ENCODE measurements at regions not wholly inside any gene's neighbourhood (a gene's known extent, or its start where the extent isn't known, plus 50 kb on each side); places are given as distances from the start of the nearest gene placed in this dataset.

DNA sequence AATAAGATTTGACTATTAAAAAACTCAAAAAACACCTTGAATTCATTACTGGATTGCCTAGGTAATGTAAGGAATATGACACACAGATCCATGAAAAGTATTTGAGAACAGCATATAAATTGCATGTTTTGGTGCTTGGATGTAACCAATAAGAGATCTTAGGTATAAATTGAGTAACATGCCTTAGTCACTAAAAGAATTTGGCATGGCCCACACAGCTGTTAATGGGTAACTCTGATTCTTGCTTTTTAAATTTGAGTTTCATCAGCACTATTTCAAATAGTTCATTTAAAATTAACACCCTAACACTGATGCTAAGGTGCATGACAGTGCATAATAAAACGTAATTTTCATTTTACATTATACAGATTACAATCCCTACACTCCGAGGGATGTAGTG is 779.3 kb upstream of the WWC1 start:
- no peak for DNase-seq

DNA sequence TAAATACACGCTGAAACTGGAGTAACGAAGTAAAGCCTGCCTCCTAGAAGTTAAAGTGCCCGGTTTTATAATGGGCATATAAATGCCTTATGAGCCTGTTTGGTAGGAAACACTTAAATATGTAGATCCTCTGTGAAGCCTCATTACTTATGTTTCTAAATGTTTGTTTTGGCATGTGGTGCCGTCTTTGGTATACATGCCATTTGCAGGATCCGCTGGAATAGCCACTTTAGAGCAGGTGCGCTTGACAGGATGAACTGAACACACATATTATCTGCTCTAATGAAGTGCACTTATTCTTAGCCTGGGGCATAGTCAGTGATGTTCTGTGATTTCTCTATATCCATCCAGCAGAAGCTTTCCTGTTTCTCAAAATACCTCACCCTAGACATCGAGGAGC is 778.1 kb upstream of the WWC1 start:
- no peak for DNase-seq

DNA sequence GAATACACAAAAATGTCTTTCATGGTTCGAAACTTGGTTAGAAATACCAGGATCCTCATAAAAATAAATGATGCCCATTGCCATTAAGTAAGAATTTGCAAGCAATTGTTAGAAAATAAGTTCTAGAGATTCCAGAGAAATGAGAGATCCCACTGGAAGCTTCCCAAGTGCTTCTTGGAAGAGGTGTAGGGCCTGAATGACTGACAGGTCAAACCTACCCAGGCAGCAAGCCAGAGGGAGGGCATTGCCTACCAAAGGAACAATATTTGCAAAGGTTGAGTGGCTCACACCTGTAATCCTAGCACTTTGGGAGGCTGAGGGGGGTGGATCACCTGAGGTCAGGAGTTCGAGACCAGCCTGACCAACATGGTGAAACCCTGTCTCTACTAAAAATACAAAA is 777.0 kb upstream of the WWC1 start:
- no peak for DNase-seq

DNA sequence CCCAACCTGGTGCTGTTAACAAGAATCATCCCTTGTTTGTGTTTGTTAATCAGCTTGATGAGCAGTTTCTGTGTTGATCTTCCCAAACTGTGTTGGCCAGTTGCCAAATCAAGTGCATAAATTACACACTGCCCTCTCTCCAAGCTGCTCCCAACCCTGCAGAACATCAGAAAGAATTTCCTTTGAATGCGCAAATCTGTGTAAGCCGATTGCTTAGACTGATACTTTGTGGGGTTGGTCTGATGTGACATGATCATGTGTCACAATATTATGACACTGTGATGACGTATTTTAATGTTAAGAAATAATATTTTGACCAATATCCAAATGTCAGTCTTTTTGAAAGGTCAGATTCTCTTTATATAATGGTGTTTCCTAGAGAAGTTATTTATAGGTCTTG is 766.4 kb upstream of the WWC1 start:
- no peak for DNase-seq

DNA sequence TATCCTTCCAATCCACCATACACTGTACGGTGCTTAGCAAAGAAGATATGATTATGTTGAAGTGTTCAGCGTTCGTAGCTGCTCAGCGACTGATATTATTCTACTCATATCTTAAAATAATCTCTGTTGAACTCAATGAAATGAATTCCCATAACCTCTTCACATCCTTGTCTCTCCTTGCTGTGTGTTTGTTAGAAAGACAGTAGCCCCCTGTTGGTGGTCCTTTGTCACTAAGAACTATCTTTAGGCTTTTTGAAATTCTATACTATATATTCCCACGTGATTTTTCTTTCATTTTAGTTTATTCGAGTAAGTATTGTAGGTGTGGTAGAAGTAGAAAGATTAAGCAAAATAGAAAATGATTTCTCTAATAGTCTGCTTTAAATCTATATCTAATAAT is 762.8 kb upstream of the WWC1 start:
- no peak for DNase-seq

DNA sequence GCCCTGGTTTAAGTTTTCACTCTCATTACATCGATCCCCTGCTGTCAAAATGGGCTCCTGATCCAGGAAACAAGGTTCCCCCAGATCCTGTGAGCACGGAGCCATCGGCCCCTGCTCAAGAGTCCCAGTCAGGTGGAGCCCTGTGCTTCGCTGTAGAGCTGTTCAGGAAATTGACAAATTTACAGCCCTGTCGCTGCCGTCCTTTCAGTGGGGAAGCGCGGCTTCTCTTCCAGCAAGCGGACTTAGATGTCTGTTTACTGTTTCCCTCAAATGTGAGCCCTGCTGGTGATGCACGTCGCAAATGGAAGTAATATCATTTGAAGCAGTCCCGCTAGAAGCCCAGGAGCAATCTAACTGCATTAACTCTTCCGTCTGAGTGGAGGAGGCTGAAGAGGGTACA is 760.9 kb upstream of the WWC1 start:
- DNase-seq, result no peak

DNA sequence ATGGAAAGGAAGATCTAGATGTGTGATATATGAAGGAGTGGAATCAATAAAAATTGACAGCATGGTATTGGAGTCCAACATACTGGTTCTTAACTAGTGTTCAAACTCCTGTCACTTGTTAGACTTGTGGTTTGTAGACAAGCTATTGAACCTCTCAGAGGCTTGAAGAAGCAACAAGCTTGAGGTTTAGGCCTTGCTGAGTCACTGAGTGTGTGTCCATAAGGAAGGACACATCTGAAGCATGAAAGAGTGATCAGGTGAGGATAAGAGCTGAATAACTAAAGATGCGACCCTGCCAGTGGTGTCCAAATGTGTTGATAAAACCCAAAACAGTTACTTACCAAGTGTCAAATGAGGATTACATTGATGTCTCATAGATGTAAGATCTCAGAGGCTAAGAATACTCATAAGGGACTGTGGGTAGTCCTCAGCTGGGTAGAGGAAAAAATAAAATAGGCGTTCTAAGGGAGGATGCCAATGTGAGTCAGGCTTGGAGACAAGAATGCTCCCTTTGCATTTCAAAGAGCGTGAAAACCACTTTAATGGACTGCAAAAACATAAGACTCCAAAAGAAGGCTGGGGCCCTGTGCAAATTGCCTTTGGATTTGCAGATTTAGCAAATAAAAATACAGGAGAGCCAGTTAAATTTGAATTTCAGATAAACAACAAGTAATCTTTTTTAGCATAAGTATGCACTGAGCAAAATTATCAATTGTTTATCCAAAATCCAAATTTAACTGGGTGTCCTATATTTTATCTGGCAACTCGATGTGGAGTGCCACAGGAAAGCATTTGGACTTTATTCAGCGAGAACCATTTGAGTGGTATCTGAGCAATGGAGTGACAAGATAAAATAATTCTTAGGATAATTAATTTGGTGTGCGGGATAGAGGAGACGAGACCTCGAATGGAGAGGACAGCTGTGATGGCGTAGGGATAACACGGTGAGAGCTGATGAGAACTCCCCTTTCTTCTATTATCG is 757.3 kb upstream of the WWC1 start:
- DNase-seq, result no peak

DNA sequence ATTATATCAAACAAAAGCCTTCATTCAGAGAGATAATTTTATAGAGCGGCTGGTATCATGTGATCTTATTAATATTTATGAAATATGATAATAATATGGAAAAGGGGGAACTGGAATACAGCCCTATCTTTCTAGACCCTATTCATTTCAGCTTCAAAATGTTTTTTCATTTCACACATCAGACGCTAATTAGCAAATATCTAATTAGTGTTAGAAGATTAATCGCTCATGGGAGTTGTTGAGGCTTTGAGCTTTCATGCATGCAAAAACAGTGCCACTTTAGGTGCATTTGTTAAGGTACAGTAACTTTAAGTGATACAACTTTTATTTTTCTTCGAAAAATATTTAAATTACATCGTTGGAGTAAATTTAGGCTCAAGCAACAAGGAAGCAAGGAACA is 751.7 kb upstream of the WWC1 start:
- no peak for DNase-seq

DNA sequence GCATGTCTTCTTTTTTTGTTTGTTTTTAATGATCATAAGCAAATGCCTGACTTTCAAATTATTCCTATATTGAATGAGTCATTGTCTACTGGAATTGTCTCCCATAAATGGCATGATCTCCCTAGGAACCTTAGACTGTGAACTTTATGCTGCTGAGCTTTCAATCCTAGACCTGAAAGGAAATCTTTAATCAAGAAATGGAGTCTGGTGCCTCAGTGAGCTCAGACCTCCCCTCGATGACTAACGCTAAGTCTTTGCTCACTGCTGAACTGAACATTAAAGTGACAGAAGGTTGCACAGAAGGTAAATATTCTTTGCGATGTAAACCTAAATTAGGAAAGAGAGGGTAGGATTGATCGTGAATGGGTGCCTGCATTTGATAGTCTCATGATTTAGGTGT is 745.2 kb upstream of the WWC1 start:
- DNase-seq, result no peak

DNA sequence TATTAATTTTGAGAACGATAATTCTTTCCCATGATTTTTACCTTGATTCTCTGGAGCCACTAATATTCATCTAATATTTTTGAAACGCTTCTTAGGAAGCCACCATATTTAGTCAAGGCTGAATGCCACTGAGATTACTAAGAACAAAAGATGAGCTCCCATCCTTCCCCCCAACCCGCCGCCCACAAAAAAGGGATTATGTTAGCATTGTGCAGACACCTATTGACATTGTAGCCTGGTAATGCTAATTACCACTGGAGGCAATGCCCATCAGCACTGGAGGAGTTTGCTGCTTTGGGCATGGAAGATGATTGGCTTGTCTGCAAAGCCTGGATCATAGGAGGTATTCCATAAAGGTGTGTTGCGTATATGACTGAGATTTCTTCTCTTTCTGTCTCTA is 739.1 kb upstream of the WWC1 start:
- no peak for DNase-seq

DNA sequence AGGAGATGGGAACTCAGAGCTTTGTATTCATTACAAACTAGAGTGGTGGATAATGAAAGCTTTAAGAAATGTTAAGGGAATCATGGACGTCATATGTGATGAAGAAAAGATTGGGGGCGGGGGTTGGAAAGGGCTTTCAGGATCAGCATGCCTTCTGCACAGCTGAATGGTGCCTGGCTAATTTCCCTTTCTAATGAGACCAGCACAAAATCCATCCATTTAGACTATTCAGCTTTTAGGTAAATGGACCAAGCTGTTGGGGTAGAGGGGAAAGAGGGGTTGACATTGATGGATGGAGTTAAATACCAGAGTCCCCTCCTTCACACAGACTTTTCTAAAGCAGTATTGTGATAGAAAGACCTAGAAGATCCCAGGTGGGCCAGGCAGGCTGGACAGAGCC is 737.9 kb upstream of the WWC1 start:
- DNase-seq, result no peak

DNA sequence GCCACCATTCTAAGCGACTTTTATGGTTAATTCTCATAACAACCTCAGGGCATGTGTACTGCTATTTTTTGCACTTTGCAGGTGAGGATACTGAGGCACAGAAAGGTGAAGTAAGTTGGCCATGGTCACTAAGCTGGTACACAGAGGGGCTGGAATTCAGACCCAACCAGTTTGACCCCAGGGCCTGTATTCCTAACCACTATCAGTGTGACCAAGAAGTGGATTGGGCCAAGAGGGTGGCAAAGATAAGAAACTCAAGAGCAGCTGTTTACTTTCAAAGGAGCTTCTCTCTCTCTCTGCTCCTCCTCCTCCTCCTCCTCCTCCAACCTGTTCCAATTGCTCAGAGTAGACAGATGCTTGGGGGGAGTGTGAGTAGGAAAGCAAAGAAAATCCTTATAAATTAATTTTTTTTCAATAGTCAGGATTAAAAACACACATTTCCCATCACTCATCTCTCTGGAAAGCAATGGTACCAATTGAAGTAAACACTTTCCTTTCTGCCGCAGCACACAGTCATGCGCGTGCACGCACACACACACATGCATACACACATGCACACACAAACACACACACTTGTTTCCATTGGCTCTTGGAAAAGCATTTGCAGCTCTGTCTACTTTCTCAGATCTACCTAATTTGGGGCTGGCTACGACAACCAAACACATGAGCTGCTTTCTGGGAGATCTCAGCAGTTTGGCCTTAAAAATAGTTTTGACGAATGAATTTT is 736.7 kb upstream of the WWC1 start:
- DNase-seq, result no peak

DNA sequence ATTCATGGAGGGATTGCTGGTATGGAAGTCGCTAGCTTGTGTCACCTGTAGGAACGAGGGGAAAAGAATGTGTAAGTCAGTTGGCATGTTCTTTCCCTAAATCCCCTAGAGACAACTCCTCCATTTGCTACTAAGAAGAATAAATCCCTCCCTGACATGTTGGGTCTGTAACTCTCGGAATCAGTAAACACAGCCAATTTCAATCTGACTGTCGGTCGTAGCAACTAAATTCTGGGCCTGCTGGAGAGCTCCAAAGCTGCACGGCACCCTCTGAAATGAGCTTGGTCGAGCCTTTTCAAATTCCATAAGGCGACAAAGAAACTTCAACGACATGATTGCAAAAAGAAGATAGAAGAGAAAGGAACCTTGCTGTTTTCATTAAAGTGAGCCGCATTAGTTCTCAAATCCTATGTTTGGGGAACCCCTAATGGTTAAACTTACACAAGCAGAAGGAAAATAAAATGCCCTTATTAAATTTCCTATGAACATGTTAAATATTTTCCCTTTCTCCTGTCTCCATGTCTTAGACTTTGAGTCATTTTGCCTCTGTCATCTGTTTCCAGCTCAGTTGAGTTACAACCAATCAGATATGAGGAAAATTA is 735.8 kb upstream of the WWC1 start:
- no peak for DNase-seq

DNA sequence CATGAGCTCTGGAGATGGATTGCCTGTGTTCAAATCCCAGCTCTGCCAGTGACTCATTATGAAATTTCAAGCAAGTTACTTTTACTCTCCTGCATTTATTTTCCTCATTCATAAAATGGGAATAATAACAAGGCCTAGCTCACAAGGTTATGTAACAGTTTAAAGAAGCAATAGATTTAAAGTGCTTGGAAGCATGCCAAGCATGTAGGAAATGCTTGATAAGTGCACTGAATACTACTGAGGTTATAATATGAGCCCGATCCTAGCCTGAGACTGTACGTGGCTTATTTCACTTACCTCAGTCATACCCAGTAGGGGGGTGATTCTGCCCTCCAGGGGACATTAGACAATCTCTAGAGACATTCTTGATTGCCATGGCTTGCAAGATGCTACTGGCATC is 734.1 kb upstream of the WWC1 start:
- DNase-seq, result no peak

DNA sequence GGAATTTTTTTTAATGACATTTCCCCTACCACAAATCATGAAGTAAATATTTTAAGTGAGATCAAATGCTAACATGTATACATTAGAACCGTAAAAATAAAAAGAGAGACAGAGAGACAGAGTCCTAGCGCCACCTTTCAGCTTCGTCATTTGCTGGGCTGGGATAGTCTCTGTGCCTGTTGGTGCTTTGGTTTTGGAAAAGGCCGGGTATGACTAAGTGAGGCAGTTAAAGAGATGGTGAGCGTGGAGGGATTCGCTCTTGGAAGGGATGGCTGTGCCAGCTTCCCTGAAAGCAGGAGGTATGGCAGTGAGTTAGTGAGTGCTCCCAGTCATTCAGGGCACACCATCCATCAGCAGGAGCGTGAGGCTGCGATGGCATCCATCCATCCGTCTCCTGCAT is 729.6 kb upstream of the WWC1 start:
- DNase-seq, result no peak

DNA sequence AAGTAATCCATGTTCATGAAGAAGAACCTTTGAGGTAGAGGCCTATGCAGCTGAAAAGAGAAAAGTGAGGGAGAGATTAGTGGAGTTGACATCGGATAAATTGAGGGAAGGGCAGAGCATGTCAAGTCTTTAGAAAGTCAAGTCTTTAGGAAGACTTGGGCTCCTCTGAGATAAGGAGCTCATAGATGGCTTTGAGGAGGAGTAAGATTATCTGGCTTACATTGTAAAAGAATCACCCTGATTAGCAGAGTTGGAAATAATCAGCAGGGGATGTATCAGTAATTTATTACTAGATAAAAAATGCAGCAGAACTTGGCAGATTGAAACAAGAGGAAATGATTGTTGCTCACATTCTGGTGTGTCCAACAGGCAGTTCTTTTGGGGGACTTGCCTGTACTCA is 727.2 kb upstream of the WWC1 start:
- no peak for DNase-seq

DNA sequence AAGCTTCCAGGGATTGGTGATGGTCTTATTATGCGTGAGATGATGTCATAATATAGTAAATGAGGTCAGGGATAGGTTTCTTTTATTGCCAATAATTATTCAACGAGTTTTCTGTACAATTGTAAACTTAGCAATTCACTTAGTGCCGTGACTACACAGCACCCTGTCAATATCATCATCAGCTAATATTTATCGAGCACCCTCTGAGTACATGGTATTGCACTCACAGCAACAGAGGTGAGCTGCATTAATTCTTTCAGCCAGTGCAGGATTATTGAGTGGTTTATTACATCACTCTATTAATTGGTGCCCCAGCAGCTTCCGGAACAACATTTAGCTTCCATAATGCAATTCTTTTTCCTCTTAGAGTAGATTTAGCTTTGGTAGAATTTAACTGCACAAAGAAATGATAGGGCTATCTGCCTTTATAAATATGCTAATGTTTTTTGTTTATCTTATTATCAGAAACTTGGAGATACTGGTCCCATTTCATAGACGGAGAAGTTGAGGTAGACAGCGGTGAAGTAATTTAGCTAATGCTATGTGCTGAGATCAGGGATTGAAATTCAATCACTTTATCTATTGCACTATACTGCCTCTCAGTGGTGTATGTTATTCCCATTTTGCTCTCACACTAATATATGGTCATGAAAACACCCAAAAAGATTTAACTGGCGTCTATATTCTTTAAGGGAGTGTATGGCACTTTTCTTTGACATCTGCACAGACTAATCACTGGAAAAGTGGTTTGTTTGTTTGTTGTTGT is 726.1 kb upstream of the WWC1 start:
- DNase-seq, result no peak

DNA sequence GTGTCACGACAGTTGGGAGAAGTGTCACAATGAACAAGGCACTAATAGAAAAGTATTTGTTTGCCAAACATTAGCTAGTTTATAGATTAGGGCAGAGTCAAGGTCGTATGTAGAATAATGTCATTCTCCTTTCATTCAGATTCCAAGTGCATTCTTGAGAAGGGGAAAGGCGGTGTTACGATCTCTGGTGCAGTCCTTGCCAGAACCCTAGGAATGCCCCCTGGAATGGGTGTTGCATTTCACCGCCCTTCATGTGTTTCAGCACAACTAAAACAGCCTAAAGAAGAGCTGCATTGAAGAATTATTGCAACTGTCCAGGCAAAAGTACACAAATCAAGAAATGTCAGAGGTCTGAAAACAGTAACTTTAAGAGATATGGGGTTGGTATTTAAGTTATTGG is 721.0 kb upstream of the WWC1 start:
- no peak for DNase-seq

DNA sequence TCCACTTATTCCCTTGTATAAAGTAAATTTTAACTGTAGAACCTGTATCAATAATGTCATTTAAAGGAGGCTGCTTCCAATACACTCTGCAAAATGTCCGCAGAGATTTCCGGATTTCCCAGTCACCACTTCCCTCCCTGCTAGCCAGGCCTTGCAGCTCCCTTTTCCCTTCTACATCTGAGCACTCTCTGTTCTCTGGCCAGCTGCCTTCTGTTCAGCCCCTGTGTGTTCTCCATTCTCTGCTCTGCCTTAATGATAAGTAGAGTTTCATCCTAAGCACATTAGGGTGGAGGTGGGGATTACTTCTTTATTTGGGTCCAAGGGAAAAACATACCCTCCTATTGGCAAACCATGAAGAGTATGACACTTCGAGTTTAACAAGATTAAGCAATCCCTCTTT is 719.6 kb upstream of the WWC1 start:
- no peak for DNase-seq

DNA sequence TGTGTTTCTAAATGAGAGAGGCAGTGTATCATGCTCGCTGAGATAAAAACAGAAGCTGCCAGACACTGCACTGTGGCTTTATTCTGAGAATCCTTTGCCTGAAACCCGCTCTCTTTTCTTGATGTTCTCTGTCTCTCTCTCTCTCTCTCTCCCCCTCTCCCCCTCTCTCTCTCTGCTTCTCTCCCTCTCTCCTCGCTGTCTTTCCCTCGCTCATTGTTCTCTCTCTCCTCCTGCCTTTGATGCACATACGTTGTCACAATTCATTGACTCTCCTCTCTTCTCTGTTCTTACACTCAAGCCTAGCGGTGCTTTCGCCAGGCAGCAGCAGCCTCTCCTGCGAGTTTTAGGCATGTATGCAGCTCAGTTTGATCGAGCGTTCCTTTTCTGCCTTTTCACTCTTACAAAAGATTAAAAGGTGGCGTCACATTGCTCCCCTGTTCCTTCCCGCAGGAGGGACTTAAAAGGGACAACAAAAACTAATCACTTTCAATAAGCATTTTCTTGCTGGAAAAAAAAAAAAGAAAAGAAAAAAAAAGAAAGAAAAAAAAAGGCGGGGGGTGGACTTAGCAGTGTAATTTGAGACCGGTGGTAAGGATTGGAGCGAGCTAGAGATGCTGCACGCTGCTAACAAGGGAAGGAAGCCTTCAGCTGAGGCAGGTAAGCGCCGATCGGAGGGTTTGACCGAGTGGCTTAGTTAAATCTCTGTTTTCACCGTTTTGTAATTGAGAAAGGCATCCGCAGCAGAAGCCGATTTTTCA is 717.9 kb upstream of the WWC1 start:
- no peak for DNase-seq

DNA sequence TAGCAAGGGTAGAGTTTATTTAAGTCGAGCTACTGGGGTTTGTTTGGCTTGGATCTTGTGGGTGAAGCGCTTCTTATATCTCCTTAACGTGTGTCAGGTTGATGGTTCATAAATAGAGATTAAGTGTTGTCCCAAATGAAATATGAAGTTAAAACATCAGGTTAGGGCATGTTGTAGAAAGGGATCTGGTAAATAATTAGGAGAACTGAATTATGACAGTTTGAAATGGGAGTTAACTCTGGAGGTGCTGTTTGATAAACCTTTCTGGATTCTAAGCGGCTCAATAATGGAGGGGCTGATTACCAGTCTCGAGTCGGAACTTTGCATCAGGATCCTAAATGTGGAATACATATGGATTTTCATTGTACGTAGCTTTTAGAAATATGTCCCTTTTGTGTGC is 717.0 kb upstream of the WWC1 start:
- DNase-seq, result no peak

DNA sequence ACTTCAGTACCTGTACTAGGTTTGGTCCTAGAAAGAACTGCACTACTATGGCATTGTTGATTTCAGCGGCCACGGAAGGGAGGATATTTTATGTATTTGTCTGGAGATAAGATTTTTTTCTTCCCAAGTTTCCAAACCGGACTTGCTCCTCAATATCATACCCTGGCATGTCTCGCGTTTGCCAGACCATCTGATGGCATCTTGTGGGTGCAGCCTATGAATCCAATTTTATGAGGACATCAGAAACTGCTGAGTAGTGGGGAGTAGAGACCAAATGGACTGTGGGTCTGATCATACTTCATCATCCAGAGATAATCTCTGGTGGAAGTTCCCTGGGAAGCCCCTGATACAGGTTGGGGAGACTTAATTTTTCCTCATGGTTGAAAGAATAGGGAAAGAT is 716.1 kb upstream of the WWC1 start:
- no peak for DNase-seq

DNA sequence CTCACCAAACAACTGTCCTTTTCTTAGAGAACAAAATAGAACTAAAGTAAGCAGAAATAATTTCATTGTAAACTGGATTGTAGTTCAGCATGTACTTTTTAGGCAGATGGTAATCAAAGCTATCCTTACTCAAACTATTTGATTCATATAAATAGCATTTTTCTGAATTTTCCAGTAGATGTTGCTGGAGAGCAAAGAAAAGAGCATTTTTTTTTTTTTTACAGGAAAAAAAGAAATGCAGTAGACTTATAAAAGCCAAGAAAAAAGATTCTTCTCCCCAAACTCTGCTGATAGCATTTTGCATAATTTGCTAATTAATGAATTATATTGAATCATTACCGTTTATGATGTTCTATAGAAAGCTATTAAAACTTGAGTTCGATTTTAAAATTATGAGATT is 715.3 kb upstream of the WWC1 start:
- DNase-seq, result no peak

Data from CD4-positive, alpha-beta T cell treated with Interleukin-17A for 1 hour (primary cell).